ENCODE measurements at regions not wholly inside any gene's neighbourhood (a gene's known extent, or its start where the extent isn't known, plus 50 kb on each side); places are given as distances from the start of the nearest gene placed in this dataset.

DNA sequence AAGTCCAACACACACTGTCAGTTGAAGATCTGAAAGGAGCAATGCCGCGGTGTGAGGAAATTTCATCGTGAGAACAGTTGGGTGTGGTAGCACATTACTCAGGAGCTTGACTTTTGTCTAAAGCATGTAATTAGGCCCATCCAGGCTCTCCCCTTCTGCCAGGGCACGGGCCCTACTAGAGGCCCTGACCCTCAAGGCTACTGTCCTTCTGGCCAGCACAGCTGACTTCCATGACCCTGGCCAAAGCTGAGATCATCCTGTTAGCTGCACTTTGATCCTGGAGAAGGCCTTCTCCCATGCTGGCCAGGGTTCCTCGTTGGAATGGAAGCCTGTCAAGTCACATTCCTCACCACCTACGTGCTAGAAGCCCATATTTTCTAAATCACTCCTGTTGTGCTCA is 77.8 kb upstream of the SLC1A3 start:
- TF ChIP-seq, protein P1, sequence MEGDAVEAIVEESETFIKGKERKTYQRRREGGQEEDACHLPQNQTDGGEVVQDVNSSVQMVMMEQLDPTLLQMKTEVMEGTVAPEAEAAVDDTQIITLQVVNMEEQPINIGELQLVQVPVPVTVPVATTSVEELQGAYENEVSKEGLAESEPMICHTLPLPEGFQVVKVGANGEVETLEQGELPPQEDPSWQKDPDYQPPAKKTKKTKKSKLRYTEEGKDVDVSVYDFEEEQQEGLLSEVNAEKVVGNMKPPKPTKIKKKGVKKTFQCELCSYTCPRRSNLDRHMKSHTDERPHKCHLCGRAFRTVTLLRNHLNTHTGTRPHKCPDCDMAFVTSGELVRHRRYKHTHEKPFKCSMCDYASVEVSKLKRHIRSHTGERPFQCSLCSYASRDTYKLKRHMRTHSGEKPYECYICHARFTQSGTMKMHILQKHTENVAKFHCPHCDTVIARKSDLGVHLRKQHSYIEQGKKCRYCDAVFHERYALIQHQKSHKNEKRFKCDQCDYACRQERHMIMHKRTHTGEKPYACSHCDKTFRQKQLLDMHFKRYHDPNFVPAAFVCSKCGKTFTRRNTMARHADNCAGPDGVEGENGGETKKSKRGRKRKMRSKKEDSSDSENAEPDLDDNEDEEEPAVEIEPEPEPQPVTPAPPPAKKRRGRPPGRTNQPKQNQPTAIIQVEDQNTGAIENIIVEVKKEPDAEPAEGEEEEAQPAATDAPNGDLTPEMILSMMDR (IDR thresholded peaks at IDR 0.05; ENCODE audit: low read length) = no peak
- no peak for TF ChIP-seq EZH2phosphoT487 (IDR thresholded peaks at IDR 0.05; ENCODE audit: low read length)
- TF ChIP-seq EZH2 (optimal IDR thresholded peaks at IDR 0.05; ENCODE audit: low read depth, low read length) = no peak
